ENCODE measurements at regions not wholly inside any gene's neighbourhood (a gene's known extent, or its start where the extent isn't known, plus 50 kb on each side); places are given as distances from the start of the nearest gene placed in this dataset.

GRCh38 chr4:31236020-31236638 lies 516.0 kb downstream of the PCDH7 start (continued):
- TF ChIP-seq TBP (IDR thresholded peaks at IDR 0.05; ENCODE audit: low read depth, low read length) (no peak), SP1 (IDR thresholded peaks at IDR 0.05; ENCODE audit: low read depth, low read length) (no peak), RXRA (IDR thresholded peaks at IDR 0.05; ENCODE audit: insufficient read depth, low read depth, low read length) (no peak), GTF2F1 (IDR thresholded peaks at IDR 0.05; ENCODE audit: borderline replicate concordance, low read depth, low read length) (no peak), SIRT6 (IDR thresholded peaks at IDR 0.05; ENCODE audit: low read length) (no peak)
